Vagina (tissue), 2 donors: ENCODE measurements at regions not wholly inside any gene's neighbourhood (a gene's known extent, or its start where the extent isn't known, plus 50 kb on each side); places are given as distances from the start of the nearest gene placed in this dataset.
"Not testable (repeated sequence)": the region's sequence is repeated elsewhere in the genome, so short reads cannot be mapped to it uniquely, and the experiment has no call there.

ENCODE experiments used
- DNase-seq, 2 donors: peaks; one replicate each; pipeline ENCODE4 v3.0.0-alpha.2; 2017; ENCODE audit errors: extremely low spot score in 2 of 2
- H3K27ac ChIP-seq: fragments of 200-600 bp; sonication (generic); one replicate; pipeline ENCODE4 v1.5.1; 2019
- H3K27me3 ChIP-seq: fragments of 200-600 bp; sonication (generic); one replicate; pipeline ENCODE4 v1.5.1; 2019
- H3K36me3 ChIP-seq, 2 donors: fragments of 200-600 bp; sonication (generic); one replicate each; pipeline ENCODE4 v1.5.1; 2017 to 2019
- H3K4me1 ChIP-seq: fragments of 200-600 bp; sonication (generic); one replicate; pipeline ENCODE4 v1.5.1; 2019
- H3K4me3 ChIP-seq, 2 donors: fragments of 200-600 bp; sonication (generic); 1 replicate in 1 of 2; 2 replicates in 1 of 2; pipeline ENCODE4 v1.5.1; 2016 to 2019
- H3K9me3 ChIP-seq: fragments of 200-600 bp; sonication (generic); one replicate; pipeline ENCODE4 v1.5.1; 2019
- CTCF ChIP-seq, 3 experiments: fragments of 450-650 bp in 2 of 3; fragments of 200-600 bp in 1 of 3; sonication (generic) in 1 of 3; IDR thresholded peaks; one replicate each; pipeline ENCODE4 v1.5.1; 2017 to 2019; ENCODE audit warnings: antibody characterized with exemption in 3 of 3, mild to moderate bottlenecking in 2 of 3, moderate library complexity in 2 of 3
- POLR2A ChIP-seq, 2 donors: fragments of 450-650 bp; IDR thresholded peaks; one replicate each; pipeline ENCODE4 v1.6.1; 2017; ENCODE audit warnings: antibody characterized with exemption in 2 of 2, mild to moderate bottlenecking in 2 of 2, moderate library complexity in 2 of 2
- POLR2AphosphoS5 ChIP-seq, 2 donors: sonication (generic); formaldehyde crosslinking; IDR thresholded peaks; one replicate each; pipeline ENCODE4 v1.9.0; 2017; ENCODE audit warnings: antibody characterized with exemption in 2 of 2, mild to moderate bottlenecking in 2 of 2, low read depth in 1 of 2; ENCODE audit not compliant: insufficient read depth in 1 of 2
- intact Hi-C: fragments of 100-400 bp; cut with DNase I; formaldehyde crosslinking; loops from one replicate; pipeline ENCODE4 v1.15.1; 2023

GRCh38 chr16:29233705-29234404 is 172.7 kb downstream of the NPIPB11 start:
- peak; percentile 67 to 89 for DNase-seq
- intact Hi-C loops = not testable (repeated sequence)

GRCh38 chr16:29232811-29233704 is 173.5 kb downstream of the NPIPB11 start:
- Histone ChIP-seq H3K36me3 (no peaks in the 10 kb centered on the region), H3K27ac (no peak overlapping the region), H3K9me3 (no peaks in the 10 kb centered on the region), H3K27me3 (no peaks in the 10 kb centered on the region), H3K4me1 (peaks cover 17% of the 10 kb centered on the region), H3K4me3 (no peak overlapping the region)
- intact Hi-C loops = no loop called here
- TF ChIP-seq CTCF (IDR thresholded peaks at IDR 0.05) (no peak), POLR2A (IDR thresholded peaks at IDR 0.05) (no peak), POLR2AphosphoS5 (IDR thresholded peaks at IDR 0.05; ENCODE audit: insufficient read depth in 1 of 2, low read depth in 1 of 2) (no peak)
- DNase-seq = peak; percentile 64 to 67

More at GRCh38 chr16:29233705-29234404, 172.7 kb downstream of the NPIPB11 start:
- H3K27me3 ChIP-seq, H3K4me3 ChIP-seq, H3K9me3 ChIP-seq, H3K36me3 ChIP-seq, H3K27ac ChIP-seq: not testable (repeated sequence)
- H3K4me1 ChIP-seq = peaks cover 17% of the 10 kb centered on the region

DNA sequence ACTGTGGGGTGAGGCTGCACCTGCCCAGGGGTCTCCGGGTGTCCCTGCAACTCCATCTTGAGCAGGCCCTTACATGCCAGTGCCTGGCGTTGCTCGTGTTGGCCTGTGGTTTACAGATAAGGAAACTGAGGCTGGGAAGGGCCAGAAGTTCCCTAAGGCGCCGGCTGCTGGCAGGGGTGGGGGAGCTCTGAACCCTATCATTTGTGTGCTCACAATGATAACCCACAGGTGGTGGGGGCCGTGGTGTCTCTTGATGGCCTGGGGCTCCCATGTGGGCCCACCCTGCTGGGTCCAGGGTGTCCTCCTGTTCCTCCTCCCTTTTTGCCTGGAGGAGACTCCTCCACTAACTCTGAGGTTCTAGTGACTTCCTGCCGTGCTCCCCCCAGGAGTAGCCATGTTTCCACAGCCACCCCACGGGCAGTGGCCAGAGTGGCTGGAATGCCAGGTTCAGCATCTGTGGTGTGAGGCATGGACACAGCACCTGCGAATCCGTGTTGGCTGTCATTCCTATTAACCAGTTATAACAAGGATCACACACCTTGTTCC is 174.3 kb downstream of the NPIPB11 start:
- peaks cover 17% of the 10 kb centered on the region for H3K4me1 ChIP-seq
- peak; percentile 37 to 65 for DNase-seq
- H3K9me3 ChIP-seq, H3K27me3 ChIP-seq, intact Hi-C loops, H3K36me3 ChIP-seq, H3K4me3 ChIP-seq: not testable (repeated sequence)
- peak overlapping the region; percentile 80 for H3K27ac ChIP-seq

GRCh38 chr16:29231244-29231643 is 175.3 kb downstream of the NPIPB11 start:
- H3K4me3 ChIP-seq = no peak overlapping the region
- intact Hi-C loops = no loop called here
- H3K4me1 ChIP-seq = peaks cover 17% of the 10 kb centered on the region
- no peaks in the 10 kb centered on the region for H3K9me3 ChIP-seq
- H3K27me3 ChIP-seq = no peaks in the 10 kb centered on the region
- TF ChIP-seq POLR2AphosphoS5 (IDR thresholded peaks at IDR 0.05; ENCODE audit: insufficient read depth in 1 of 2, low read depth in 1 of 2) = no peak
- TF ChIP-seq CTCF (IDR thresholded peaks at IDR 0.05) = no peak
- TF ChIP-seq POLR2A (IDR thresholded peaks at IDR 0.05) = no peak
- H3K36me3 ChIP-seq = no peaks in the 10 kb centered on the region
- peak overlapping the region; percentile 80 for H3K27ac ChIP-seq
- peak; percentile 60 to 82 for DNase-seq

DNA sequence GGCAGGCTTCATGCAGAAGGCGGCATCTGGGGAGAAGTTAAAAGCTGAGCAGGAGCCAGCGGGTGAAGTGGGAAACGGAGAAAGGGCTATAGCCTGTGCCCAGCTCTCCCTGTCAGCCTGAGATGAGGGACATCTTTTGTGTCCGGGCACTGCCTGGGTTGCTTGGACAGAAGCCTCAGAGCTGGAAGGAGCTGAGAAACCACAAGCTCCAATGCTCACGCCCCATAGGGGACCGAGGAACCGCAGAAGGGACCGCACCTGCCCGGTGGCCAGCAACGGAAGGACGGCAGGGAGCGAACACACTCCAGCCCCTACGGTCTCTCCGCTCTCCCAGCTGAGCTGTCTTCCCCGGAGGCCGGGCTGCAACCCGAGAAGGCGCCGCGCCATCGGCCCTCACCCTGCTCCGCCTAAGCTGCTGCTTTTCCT is 175.8 kb downstream of the NPIPB11 start:
- Histone ChIP-seq H3K4me1 (peaks cover 17% of the 10 kb centered on the region), H3K27ac (peak overlapping the region; percentile 80), H3K9me3 (no peaks in the 10 kb centered on the region), H3K4me3 (no peak overlapping the region), H3K27me3 (no peaks in the 10 kb centered on the region), H3K36me3 (no peaks in the 10 kb centered on the region)
- intact Hi-C loops = no loop called here
- DNase-seq = peak in 1 of 2 donors; percentile 81
- TF ChIP-seq POLR2A (IDR thresholded peaks at IDR 0.05) = no peak

DNA sequence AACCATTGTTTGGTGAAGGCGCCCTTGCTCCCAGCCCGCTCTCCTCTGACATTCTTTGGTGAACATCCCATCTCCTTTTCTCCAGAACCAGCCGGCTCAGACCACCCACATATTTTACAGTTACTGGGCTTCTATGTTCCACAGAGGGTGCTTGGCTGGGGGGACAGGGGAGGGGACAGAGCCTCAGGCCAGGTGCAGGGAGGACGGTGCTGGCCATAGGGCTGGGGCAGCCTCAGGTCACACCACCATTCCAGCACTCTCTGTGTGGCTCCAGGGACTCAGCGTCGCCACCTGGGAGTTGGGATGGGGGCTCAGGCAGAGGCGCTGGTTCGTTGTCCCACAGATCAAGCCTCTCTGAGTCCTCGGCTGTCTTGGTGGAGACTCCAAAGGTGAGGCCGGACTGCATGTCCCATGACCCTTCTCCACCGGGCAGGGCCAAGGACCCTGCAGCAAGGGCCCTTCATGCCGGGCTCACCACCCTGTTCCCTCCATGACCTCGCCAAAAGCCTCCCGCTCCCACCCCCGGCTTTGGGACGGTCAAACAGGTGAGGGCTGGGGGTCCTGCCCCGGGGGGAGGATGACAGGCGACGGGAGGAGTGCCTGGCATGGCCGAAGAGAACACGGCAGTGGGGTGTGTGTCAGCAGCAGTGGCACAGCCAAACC is 176.4 kb downstream of the NPIPB11 start:
- H3K9me3 ChIP-seq, intact Hi-C loops, DNase-seq, H3K27me3 ChIP-seq, H3K4me3 ChIP-seq, H3K36me3 ChIP-seq: not testable (repeated sequence)
- H3K4me1 ChIP-seq = peaks cover 17% of the 10 kb centered on the region
- H3K27ac ChIP-seq = peak overlapping the region; percentile 80

DNA sequence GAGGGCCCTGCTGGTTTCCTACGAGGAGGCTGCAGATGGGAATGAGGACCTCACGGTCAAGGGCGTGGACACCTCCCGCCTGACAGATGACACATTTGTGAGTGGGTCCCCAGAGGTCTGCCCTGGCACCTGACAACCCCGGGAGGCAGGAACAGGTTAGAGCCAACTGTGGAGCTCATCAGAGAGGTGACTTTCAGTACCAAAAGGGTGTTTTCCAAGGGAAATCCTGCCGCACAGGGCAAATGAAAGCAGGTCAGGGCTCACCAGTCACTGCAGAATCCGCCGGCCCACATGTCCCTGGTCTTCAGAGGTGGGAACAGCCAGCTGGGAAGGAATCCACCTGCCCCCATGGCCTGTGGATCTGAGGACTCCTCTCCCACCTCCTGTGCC is 176.9 kb downstream of the NPIPB11 start:
- H3K4me3 ChIP-seq, H3K36me3 ChIP-seq, H3K9me3 ChIP-seq, H3K27me3 ChIP-seq, H3K27ac ChIP-seq, intact Hi-C loops: not testable (repeated sequence)
- peak in 1 of 2 donors; percentile 79 for DNase-seq
- H3K4me1 ChIP-seq = peaks cover 17% of the 10 kb centered on the region

DNA sequence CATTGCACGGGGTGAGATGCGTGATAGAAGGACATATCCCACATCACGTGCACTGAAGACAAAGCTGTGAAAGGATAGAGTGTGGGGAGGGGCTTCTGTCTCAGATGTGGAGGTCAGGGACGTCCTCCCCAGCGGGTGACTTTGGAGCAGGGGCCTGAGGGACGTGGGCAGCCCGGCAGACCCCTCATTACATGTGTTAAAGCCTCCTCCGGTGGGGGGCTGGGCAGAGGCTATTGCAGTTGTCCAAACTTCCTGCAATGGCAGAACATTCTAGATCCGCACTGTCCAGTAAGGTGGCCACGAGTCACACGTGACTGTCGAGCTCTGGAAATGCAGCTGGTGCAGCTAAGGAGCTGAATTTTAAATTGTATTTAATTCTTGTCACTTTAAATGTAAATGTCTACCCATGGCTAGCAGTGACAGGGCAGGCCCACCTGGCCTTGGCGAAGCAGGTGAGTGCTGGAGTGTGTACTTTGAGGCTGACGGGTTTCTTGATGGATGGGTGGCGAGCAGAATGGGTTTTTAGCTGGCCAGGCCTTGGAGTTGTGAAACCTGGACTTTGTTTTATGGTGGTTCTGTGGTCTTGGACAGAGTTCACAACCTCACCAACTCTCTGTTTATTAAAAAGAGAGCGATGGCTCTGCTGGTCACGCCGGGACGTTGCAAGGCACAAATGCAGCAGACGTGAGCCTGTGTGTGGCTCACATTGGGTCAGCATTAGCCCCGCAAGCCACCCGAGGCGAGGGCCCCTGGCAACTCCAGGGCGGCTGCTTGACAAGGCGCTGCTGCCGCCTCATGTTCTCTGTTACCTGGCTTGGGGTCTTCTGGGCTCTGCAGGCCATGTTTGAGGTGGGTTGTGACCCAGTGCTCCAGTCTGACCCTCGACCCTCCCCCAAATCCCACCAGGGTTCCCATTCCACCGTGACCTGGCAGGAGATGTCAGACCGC is 177.6 kb downstream of the NPIPB11 start:
- H3K36me3 ChIP-seq, H3K4me3 ChIP-seq, intact Hi-C loops, H3K27ac ChIP-seq, H3K9me3 ChIP-seq, H3K27me3 ChIP-seq: not testable (repeated sequence)
- H3K4me1 ChIP-seq = peaks cover 17% of the 10 kb centered on the region
- peak in 1 of 2 donors; percentile 67 for DNase-seq
